ENCODE measurements at regions not wholly inside any gene's neighbourhood (a gene's known extent, or its start where the extent isn't known, plus 50 kb on each side); places are given as distances from the start of the nearest gene placed in this dataset.

- Histone ChIP-seq H3K9me3 (replicated peaks; ENCODE audit: control insufficient read depth, low read depth, low read length) (no peaks in the 10 kb centered on the region), H3K4me3 (ENCODE audit: low read length) (peak overlapping the region; percentile 51), H3K27me3 (ENCODE audit: control insufficient read depth, insufficient read depth, low read length) (no peaks in the 10 kb centered on the region), H3K36me3 (ENCODE audit: control insufficient read depth, insufficient read depth, low read length) (no peaks in the 10 kb centered on the region), H3K4me1 (ENCODE audit: control insufficient read depth, insufficient read depth, low read length) (peaks cover 43% of the 10 kb centered on the region), H3K27ac (ENCODE audit: low read length) (peak overlapping the region; percentile 98)
- under 1% methylated on average over 51 of the region's 55 CpGs for WGBS (ENCODE audit: insufficient coverage)
- peak; percentile 91 for DNase-seq
These were observed 138.1 kb downstream of the TMCO5A start for GRCh38 chr15:38072348-38073177.

GRCh38 chr15:38073178-38073946 is 138.9 kb downstream of the TMCO5A start:
- Histone ChIP-seq H3K4me3 (ENCODE audit: low read length) (peak overlapping the region; percentile 51), H3K27ac (ENCODE audit: low read length) (peak overlapping the region; percentile 98), H3K36me3 (ENCODE audit: control insufficient read depth, insufficient read depth, low read length) (no peaks in the 10 kb centered on the region), H3K27me3 (ENCODE audit: control insufficient read depth, insufficient read depth, low read length) (no peaks in the 10 kb centered on the region), H3K4me1 (ENCODE audit: control insufficient read depth, insufficient read depth, low read length) (peaks cover 41% of the 10 kb centered on the region), H3K9me3 (replicated peaks; ENCODE audit: control insufficient read depth, low read depth, low read length) (no peaks in the 10 kb centered on the region)
- 5% methylated on average over 14 of the region's 19 CpGs for WGBS (ENCODE audit: insufficient coverage)
- no peak for DNase-seq

GRCh38 chr15:38074029-38074428 is 139.6 kb downstream of the TMCO5A start:
- peak overlapping the region; percentile 98 for H3K27ac ChIP-seq (ENCODE audit: low read length)
- no peak for DNase-seq
- no peak overlapping the region for H3K4me3 ChIP-seq (ENCODE audit: low read length)
- no peaks in the 10 kb centered on the region for H3K27me3 ChIP-seq (ENCODE audit: control insufficient read depth, insufficient read depth, low read length)
- peaks cover 35% of the 10 kb centered on the region for H3K4me1 ChIP-seq (ENCODE audit: control insufficient read depth, insufficient read depth, low read length)
- WGBS (ENCODE audit: insufficient coverage), result 27% methylated on average over 2 of the region's 5 CpGs
- H3K36me3 ChIP-seq (ENCODE audit: control insufficient read depth, insufficient read depth, low read length), result no peaks in the 10 kb centered on the region
- no peaks in the 10 kb centered on the region for H3K9me3 ChIP-seq (replicated peaks; ENCODE audit: control insufficient read depth, low read depth, low read length)

GRCh38 chr15:38075466-38075865 is 141.0 kb downstream of the TMCO5A start:
- DNase-seq, result no peak
- no peaks in the 10 kb centered on the region for H3K27me3 ChIP-seq (ENCODE audit: control insufficient read depth, insufficient read depth, low read length)
- H3K36me3 ChIP-seq (ENCODE audit: control insufficient read depth, insufficient read depth, low read length), result no peaks in the 10 kb centered on the region
- H3K4me3 ChIP-seq (ENCODE audit: low read length), result no peak overlapping the region
- H3K27ac ChIP-seq (ENCODE audit: low read length), result peak overlapping the region; percentile 69
- H3K4me1 ChIP-seq (ENCODE audit: control insufficient read depth, insufficient read depth, low read length), result peaks cover 26% of the 10 kb centered on the region
- no peaks in the 10 kb centered on the region for H3K9me3 ChIP-seq (replicated peaks; ENCODE audit: control insufficient read depth, low read depth, low read length)
- 86% methylated on average over 3 of the region's 5 CpGs for WGBS (ENCODE audit: insufficient coverage)

GRCh38 chr15:38076786-38077185 is 142.3 kb downstream of the TMCO5A start:
- Histone ChIP-seq H3K9me3 (replicated peaks; ENCODE audit: control insufficient read depth, low read depth, low read length) (no peaks in the 10 kb centered on the region), H3K27me3 (ENCODE audit: control insufficient read depth, insufficient read depth, low read length) (no peaks in the 10 kb centered on the region), H3K36me3 (ENCODE audit: control insufficient read depth, insufficient read depth, low read length) (no peaks in the 10 kb centered on the region), H3K27ac (ENCODE audit: low read length) (peak overlapping the region; percentile 69), H3K4me1 (ENCODE audit: control insufficient read depth, insufficient read depth, low read length) (peaks cover 23% of the 10 kb centered on the region), H3K4me3 (ENCODE audit: low read length) (no peak overlapping the region)
- DNase-seq, result peak; percentile 83
- 25% methylated on average over 8 of the region's 10 CpGs for WGBS (ENCODE audit: insufficient coverage)

GRCh38 chr15:38079236-38079635 is 144.8 kb downstream of the TMCO5A start:
- Histone ChIP-seq H3K27ac (ENCODE audit: low read length) (no peak overlapping the region), H3K36me3 (ENCODE audit: control insufficient read depth, insufficient read depth, low read length) (no peaks in the 10 kb centered on the region), H3K4me1 (ENCODE audit: control insufficient read depth, insufficient read depth, low read length) (peaks cover 4% of the 10 kb centered on the region), H3K9me3 (replicated peaks; ENCODE audit: control insufficient read depth, low read depth, low read length) (no peaks in the 10 kb centered on the region), H3K4me3 (ENCODE audit: low read length) (no peak overlapping the region), H3K27me3 (ENCODE audit: control insufficient read depth, insufficient read depth, low read length) (no peaks in the 10 kb centered on the region)
- no CpG with 5 or more reads among the region's 5 CpGs for WGBS (ENCODE audit: insufficient coverage)
- no peak for DNase-seq

- H3K4me1 ChIP-seq (ENCODE audit: control insufficient read depth, insufficient read depth, low read length), result peaks cover 4% of the 10 kb centered on the region
- no peak for DNase-seq
- H3K27ac ChIP-seq (ENCODE audit: low read length), result no peak overlapping the region
- no peaks in the 10 kb centered on the region for H3K36me3 ChIP-seq (ENCODE audit: control insufficient read depth, insufficient read depth, low read length)
- WGBS (ENCODE audit: insufficient coverage), result no CpG with 5 or more reads among the region's 3 CpGs
- no peak overlapping the region for H3K4me3 ChIP-seq (ENCODE audit: low read length)
- H3K27me3 ChIP-seq (ENCODE audit: control insufficient read depth, insufficient read depth, low read length), result no peaks in the 10 kb centered on the region
- no peaks in the 10 kb centered on the region for H3K9me3 ChIP-seq (replicated peaks; ENCODE audit: control insufficient read depth, low read depth, low read length)
These were observed 146.3 kb downstream of the TMCO5A start for GRCh38 chr15:38080651-38081275.

GRCh38 chr15:38084289-38084688 is 149.8 kb downstream of the TMCO5A start:
- no peak overlapping the region for H3K4me3 ChIP-seq (ENCODE audit: low read length)
- peak overlapping the region; percentile 3 for H3K27ac ChIP-seq (ENCODE audit: low read length)
- H3K9me3 ChIP-seq (replicated peaks; ENCODE audit: control insufficient read depth, low read depth, low read length), result no peaks in the 10 kb centered on the region
- no peak for DNase-seq
- H3K36me3 ChIP-seq (ENCODE audit: control insufficient read depth, insufficient read depth, low read length), result no peaks in the 10 kb centered on the region
- no peaks in the 10 kb centered on the region for H3K4me1 ChIP-seq (ENCODE audit: control insufficient read depth, insufficient read depth, low read length)
- H3K27me3 ChIP-seq (ENCODE audit: control insufficient read depth, insufficient read depth, low read length), result no peaks in the 10 kb centered on the region

- no peak overlapping the region for H3K27ac ChIP-seq (ENCODE audit: low read length)
- no peaks in the 10 kb centered on the region for H3K9me3 ChIP-seq (replicated peaks; ENCODE audit: control insufficient read depth, low read depth, low read length)
- WGBS (ENCODE audit: insufficient coverage), result no CpG with 5 or more reads among the region's 7 CpGs
- DNase-seq, result peak; percentile 71
- H3K36me3 ChIP-seq (ENCODE audit: control insufficient read depth, insufficient read depth, low read length), result no peaks in the 10 kb centered on the region
- no peaks in the 10 kb centered on the region for H3K4me1 ChIP-seq (ENCODE audit: control insufficient read depth, insufficient read depth, low read length)
- no peak overlapping the region for H3K4me3 ChIP-seq (ENCODE audit: low read length)
- no peaks in the 10 kb centered on the region for H3K27me3 ChIP-seq (ENCODE audit: control insufficient read depth, insufficient read depth, low read length)
These were observed 150.7 kb downstream of the TMCO5A start for GRCh38 chr15:38085114-38085513.

- H3K27ac ChIP-seq (ENCODE audit: low read length), result peak overlapping the region; percentile 22
- no peaks in the 10 kb centered on the region for H3K9me3 ChIP-seq (replicated peaks; ENCODE audit: control insufficient read depth, low read depth, low read length)
- no peak for DNase-seq
- H3K4me1 ChIP-seq (ENCODE audit: control insufficient read depth, insufficient read depth, low read length), result no peaks in the 10 kb centered on the region
- no peaks in the 10 kb centered on the region for H3K36me3 ChIP-seq (ENCODE audit: control insufficient read depth, insufficient read depth, low read length)
- no peaks in the 10 kb centered on the region for H3K27me3 ChIP-seq (ENCODE audit: control insufficient read depth, insufficient read depth, low read length)
- no peak overlapping the region for H3K4me3 ChIP-seq (ENCODE audit: low read length)
- WGBS (ENCODE audit: insufficient coverage), result no CpG with 5 or more reads among the region's 1 CpG
These were observed 151.6 kb downstream of the TMCO5A start for GRCh38 chr15:38085931-38086568.

Measured in muscle of leg (tissue), 3 donors.